Suprapubic skin (tissue), 4 donors: ENCODE measurements at regions not wholly inside any gene's neighbourhood (a gene's known extent, or its start where the extent isn't known, plus 50 kb on each side); places are given as distances from the start of the nearest gene placed in this dataset.

Source experiments
- DNase-seq, 2 donors: peaks; one replicate each; pipeline ENCODE4 v3.0.0-alpha.2; 2019; ENCODE audit warnings: low spot score in 2 of 2
- H3K27ac ChIP-seq: fragments of 200-600 bp; sonication (generic); one replicate; pipeline ENCODE4 v1.5.1; 2019
- H3K27me3 ChIP-seq: fragments of 200-600 bp; sonication (generic); one replicate; pipeline ENCODE4 v1.5.1; 2019
- H3K36me3 ChIP-seq: fragments of 200-600 bp; sonication (generic); one replicate; pipeline ENCODE4 v1.5.1; 2019
- H3K4me1 ChIP-seq: fragments of 200-600 bp; sonication (generic); one replicate; pipeline ENCODE4 v1.5.1; 2019
- H3K4me3 ChIP-seq: fragments of 200-600 bp; sonication (generic); one replicate; pipeline ENCODE4 v1.5.1; 2019; ENCODE audit warnings: mild to moderate bottlenecking
- H3K9me3 ChIP-seq: fragments of 200-600 bp; sonication (generic); one replicate; pipeline ENCODE4 v1.5.1; 2019
- EP300 ChIP-seq: sonication (generic); formaldehyde crosslinking; IDR thresholded peaks from one replicate; pipeline ENCODE4 v1.6.1; 2017; ENCODE audit warnings: antibody characterized with exemption
- POLR2A ChIP-seq, 2 donors: fragments of 450-650 bp; IDR thresholded peaks; one replicate each; pipeline ENCODE4 v1.6.1; 2017; ENCODE audit warnings: antibody characterized with exemption in 2 of 2, mild to moderate bottlenecking in 2 of 2, moderate library complexity in 2 of 2
- POLR2AphosphoS5 ChIP-seq, 3 donors: sonication (generic); formaldehyde crosslinking; IDR thresholded peaks; one replicate each; pipeline ENCODE4 v1.6.1; 2017; ENCODE audit warnings: antibody characterized with exemption in 3 of 3
- WGBS: methylation state at CpG from one replicate; pipeline ENCODE4 v1.1.5; 2018; 5-methylcytosine and 5-hydroxymethylcytosine counted together
- TF ChIP-seq, protein P1 (sequence below), 2 donors: fragments of 200-600 bp in 1 of 2; fragments of 450-650 bp in 1 of 2; sonication (generic) in 1 of 2; IDR thresholded peaks; one replicate each; pipeline ENCODE4 v1.5.1; 2016 to 2019; ENCODE audit warnings: antibody characterized with exemption in 2 of 2, mild to moderate bottlenecking in 1 of 2, moderate library complexity in 1 of 2

DNA sequence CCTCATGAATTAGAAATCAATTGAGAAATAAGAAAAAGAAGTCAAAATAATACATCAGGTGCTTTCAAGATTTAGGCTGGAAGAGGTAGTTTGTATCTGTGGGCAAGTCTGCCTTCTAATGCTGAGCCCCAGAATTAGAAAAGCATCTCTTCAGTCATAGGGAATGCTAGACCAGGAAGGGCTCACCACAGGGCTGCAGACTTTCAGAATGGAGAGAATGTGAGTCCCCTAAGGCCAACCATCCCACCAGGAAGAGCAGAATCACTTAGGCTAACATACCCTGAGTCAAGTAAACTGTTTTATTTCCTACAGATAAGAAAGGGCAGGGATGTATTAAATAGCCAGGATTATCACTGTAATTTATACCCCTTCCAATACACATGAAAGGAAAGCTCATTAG is 510.2 kb downstream of the RNF144B start:
- H3K36me3 ChIP-seq: no peaks in the 10 kb centered on the region
- no peaks in the 10 kb centered on the region for H3K4me1 ChIP-seq
- TF ChIP-seq, protein P1, sequence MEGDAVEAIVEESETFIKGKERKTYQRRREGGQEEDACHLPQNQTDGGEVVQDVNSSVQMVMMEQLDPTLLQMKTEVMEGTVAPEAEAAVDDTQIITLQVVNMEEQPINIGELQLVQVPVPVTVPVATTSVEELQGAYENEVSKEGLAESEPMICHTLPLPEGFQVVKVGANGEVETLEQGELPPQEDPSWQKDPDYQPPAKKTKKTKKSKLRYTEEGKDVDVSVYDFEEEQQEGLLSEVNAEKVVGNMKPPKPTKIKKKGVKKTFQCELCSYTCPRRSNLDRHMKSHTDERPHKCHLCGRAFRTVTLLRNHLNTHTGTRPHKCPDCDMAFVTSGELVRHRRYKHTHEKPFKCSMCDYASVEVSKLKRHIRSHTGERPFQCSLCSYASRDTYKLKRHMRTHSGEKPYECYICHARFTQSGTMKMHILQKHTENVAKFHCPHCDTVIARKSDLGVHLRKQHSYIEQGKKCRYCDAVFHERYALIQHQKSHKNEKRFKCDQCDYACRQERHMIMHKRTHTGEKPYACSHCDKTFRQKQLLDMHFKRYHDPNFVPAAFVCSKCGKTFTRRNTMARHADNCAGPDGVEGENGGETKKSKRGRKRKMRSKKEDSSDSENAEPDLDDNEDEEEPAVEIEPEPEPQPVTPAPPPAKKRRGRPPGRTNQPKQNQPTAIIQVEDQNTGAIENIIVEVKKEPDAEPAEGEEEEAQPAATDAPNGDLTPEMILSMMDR (IDR thresholded peaks at IDR 0.05): no peak
- TF ChIP-seq POLR2AphosphoS5 (IDR thresholded peaks at IDR 0.05) (no peak), EP300 (no peak), POLR2A (IDR thresholded peaks at IDR 0.05) (no peak)
- H3K27ac ChIP-seq: no peak overlapping the region
- no peaks in the 10 kb centered on the region for H3K27me3 ChIP-seq
- H3K4me3 ChIP-seq: no peak overlapping the region
- H3K9me3 ChIP-seq: no peaks in the 10 kb centered on the region
- DNase-seq: no peak

- Histone ChIP-seq H3K9me3 (no peaks in the 10 kb centered on the region), H3K4me1 (no peaks in the 10 kb centered on the region), H3K4me3 (no peak overlapping the region), H3K27ac (no peak overlapping the region), H3K27me3 (no peaks in the 10 kb centered on the region), H3K36me3 (no peaks in the 10 kb centered on the region)
- TF ChIP-seq POLR2A (IDR thresholded peaks at IDR 0.05) (no peak), EP300 (no peak), POLR2AphosphoS5 (IDR thresholded peaks at IDR 0.05) (no peak)
- TF ChIP-seq, protein P1 (IDR thresholded peaks at IDR 0.05): no peak
- DNase-seq: no peak
- 94% methylated on average over 2 of the region's 2 CpGs for WGBS
Measured at GRCh38 chr6:18904681-18905080, 517.5 kb downstream of the RNF144B start.

DNA sequence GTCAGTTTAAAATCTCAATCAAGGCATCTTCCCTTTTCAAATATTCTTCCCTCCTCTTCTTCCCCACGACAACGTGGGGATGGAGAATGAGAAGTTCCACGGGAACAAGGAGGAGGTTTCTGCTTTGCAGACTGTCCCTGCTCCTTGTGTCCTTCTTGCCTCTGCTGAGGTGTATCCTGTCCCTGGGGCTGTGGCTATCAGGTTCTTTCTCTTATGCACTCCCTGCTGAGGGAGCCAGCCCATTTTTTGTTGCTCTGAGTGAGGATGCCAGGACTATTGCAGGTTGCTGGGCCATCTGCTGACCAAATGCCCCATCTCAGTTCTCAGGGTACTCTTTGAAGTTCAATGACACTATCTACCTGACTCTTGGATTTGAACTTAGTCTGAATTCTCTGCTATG is 533.6 kb downstream of the RNF144B start:
- Histone ChIP-seq H3K36me3 (no peaks in the 10 kb centered on the region), H3K27ac (no peak overlapping the region), H3K4me1 (no peaks in the 10 kb centered on the region), H3K9me3 (no peaks in the 10 kb centered on the region), H3K27me3 (no peaks in the 10 kb centered on the region), H3K4me3 (no peak overlapping the region)
- DNase-seq: no peak
- 87% methylated on average over 3 of the region's 3 CpGs for WGBS
- TF ChIP-seq, protein P1 (IDR thresholded peaks at IDR 0.05): no peak
- no peak for TF ChIP-seq POLR2A (IDR thresholded peaks at IDR 0.05)
- TF ChIP-seq POLR2AphosphoS5 (IDR thresholded peaks at IDR 0.05): no peak
- no peak for TF ChIP-seq EP300

DNA sequence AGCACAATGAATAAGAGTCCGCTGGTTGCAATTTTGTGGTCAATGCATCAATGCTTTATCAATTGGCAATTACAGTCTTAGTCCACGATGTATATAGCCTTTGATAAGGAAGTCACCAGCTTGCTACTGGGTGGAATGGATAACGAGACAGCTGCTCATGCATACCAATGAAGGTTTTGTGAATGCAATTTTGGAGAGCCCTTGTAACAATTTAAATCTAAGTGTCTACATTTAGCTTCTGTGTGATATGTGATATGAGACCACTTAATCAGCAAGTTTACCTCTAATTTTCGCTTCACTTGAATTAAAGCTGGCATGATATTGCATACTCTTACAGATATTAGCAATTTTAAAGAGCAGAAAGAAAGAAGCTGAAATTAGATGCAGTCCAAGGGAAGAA is 543.9 kb downstream of the RNF144B start:
- TF ChIP-seq EP300 (no peak), POLR2A (IDR thresholded peaks at IDR 0.05) (no peak), POLR2AphosphoS5 (IDR thresholded peaks at IDR 0.05) (no peak)
- TF ChIP-seq, protein P1 (IDR thresholded peaks at IDR 0.05): no peak
- no peak overlapping the region for H3K27ac ChIP-seq
- H3K36me3 ChIP-seq: no peaks in the 10 kb centered on the region
- H3K4me3 ChIP-seq: no peak overlapping the region
- DNase-seq: no peak
- no peaks in the 10 kb centered on the region for H3K27me3 ChIP-seq
- no peaks in the 10 kb centered on the region for H3K4me1 ChIP-seq
- no peaks in the 10 kb centered on the region for H3K9me3 ChIP-seq
- 85% methylated on average over 4 of the region's 4 CpGs for WGBS

DNA sequence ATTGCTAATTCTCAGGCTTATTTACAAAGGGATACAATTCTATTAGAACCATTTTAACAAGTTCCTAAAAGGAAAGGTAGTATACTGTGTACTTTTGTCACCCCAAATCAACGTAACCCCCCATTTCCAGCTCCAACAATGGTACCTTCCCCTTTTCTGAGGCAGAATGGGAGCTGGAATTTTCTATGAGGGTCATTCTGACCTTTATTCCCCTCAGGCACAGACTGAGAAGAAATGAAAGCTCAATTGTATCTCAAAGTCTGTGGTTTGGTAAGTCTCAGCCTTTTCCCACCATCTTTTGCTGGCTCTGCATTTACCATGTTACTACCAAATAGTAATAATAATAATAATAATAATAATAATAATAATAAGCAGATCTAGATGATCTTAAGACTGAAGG is 571.0 kb downstream of the RNF144B start:
- Histone ChIP-seq H3K27ac (no peak overlapping the region), H3K9me3 (no peaks in the 10 kb centered on the region), H3K27me3 (no peaks in the 10 kb centered on the region), H3K4me3 (no peak overlapping the region), H3K36me3 (no peaks in the 10 kb centered on the region), H3K4me1 (no peaks in the 10 kb centered on the region)
- DNase-seq: no peak
- 100% methylated on average over 1 of the region's 1 CpG for WGBS
- TF ChIP-seq, protein P1 (IDR thresholded peaks at IDR 0.05): no peak
- no peak for TF ChIP-seq POLR2AphosphoS5 (IDR thresholded peaks at IDR 0.05)
